GM10266 (cell line): ENCODE measurements at regions not wholly inside any gene's neighbourhood (a gene's known extent, or its start where the extent isn't known, plus 50 kb on each side); places are given as distances from the start of the nearest gene placed in this dataset.
"Not testable (repeated sequence)": the region's sequence is repeated elsewhere in the genome, so short reads cannot be mapped to it uniquely, and the experiment has no call there.

ENCODE experiments used
- DNase-seq: peaks from one replicate; pipeline ENCODE4 v3.0.0; 2012; ENCODE audit errors: extremely low spot score
- TF ChIP-seq, protein P1 (sequence below): IDR thresholded peaks from 2 replicates; pipeline ENCODE4 v1.5.1; 2012; ENCODE audit warnings: mild to moderate bottlenecking, low read depth; ENCODE audit not compliant: control insufficient read depth, insufficient read depth; ENCODE audit errors: missing control alignments

DNA sequence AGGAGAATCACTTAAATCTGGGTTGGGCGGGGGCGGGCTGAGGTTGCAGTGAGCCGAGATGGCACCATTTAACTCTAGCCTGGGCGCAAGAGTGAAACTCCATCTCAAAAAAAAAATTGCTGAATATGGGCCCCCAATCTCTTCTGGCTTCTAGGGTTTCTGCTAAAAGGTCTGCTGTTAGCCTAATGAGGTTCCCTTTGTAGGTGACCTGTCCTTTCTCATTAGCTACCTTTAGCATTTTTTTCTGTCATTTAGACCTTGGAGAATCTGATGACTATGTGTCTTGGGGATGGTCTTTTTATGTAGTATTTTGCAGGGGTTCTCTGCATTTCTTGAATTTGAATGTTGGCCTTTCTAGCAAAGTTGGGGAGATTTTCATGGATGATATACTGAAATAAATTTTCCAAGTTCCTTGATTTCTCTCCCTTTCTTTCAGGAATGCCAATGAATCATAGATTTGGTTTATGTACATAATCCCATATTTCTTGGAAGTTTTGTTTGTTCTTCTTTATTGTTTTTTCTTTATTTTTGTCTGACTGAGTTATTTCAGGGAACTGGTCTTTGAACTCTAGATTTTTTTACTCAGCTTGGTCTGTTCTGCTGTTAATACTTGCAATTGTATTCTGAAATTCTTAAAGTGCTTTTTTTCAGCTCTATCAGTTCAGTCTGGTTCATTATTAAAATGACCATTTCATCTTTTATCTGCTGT is 181.5 kb downstream of the TTC6 start:
- TF ChIP-seq, protein P1, sequence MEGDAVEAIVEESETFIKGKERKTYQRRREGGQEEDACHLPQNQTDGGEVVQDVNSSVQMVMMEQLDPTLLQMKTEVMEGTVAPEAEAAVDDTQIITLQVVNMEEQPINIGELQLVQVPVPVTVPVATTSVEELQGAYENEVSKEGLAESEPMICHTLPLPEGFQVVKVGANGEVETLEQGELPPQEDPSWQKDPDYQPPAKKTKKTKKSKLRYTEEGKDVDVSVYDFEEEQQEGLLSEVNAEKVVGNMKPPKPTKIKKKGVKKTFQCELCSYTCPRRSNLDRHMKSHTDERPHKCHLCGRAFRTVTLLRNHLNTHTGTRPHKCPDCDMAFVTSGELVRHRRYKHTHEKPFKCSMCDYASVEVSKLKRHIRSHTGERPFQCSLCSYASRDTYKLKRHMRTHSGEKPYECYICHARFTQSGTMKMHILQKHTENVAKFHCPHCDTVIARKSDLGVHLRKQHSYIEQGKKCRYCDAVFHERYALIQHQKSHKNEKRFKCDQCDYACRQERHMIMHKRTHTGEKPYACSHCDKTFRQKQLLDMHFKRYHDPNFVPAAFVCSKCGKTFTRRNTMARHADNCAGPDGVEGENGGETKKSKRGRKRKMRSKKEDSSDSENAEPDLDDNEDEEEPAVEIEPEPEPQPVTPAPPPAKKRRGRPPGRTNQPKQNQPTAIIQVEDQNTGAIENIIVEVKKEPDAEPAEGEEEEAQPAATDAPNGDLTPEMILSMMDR: no peak
- DNase-seq: no peak

DNA sequence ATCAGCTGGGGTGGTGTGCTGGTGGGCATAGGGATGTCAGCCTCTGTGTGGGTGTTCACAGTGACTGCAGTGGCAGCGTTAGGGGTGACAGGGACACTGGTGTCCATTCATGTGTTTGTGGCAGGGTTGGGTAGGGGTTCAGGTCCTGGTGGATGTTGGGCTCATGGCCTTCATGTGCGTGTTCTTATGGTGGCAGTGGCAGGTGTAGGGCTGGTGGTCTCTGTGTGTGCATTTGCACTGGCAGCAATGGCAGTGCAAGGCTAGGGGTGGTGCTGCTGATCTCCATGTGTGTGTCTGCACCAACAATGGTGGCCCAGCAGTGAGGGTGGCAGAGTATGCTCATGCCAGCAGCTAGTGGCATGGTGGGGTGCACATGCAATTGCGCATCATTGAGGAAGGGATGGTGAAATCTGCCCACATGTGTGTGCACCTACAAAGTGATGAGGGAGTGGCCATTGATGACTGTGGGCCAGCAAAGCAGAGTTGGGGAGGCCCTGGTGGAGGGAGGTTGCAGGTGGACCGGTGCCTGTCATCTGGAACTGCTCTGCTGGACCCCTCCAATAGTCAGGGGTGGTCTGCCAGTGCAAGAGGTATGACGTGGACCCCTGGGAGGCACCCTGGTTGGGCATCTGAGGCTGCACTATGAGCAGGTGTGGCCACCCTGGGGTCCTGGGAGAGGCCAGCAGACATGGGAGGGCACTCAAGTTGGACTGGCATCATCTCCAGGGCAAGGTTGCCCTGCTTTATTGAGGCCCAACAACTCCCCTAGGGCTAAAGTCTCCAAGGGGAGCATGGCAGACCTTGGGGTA is 182.9 kb downstream of the TTC6 start:
- no peak for DNase-seq

DNA sequence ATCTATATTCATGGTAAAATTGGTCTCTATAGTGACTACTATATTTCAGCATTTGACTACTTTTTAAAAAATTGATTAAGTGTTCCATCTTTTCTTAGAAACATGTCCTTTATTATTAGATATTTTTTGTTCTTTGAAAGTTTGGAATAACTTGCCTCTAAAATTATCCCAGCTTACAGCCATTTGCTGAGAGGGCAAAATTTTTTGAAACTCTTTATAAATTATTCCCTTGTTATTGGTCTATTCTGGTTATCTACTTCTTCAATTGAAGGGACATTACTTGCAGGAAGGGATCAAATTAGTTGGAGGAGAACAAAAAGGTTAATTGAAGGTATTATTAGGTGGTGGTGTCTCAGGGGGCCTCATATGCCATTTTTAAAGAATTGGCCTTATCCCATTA is 184.1 kb downstream of the TTC6 start:
- no peak for DNase-seq
- TF ChIP-seq, protein P1: no peak

More for the DNA sequence above, 182.9 kb downstream of the TTC6 start:
- TF ChIP-seq, protein P1: no peak

DNA sequence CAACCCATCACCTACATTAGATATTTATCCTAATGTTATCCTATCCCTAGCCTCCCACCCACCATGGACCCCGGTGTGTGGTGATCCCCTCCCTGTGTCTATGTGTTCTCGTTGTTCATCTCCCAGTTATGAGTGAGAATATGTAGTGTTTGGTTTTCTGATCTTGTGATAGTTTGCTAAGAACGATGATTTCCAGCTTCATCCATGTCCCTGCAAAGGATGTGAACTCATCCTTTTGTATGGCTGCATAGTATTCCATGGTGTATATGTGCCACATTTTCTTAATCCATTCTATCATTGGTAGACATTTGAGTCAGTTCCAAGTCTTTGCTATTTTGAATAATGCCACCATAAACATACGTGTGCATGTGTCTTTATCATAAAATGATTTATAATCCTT is 185.3 kb downstream of the TTC6 start:
- not testable (repeated sequence) for DNase-seq

DNA sequence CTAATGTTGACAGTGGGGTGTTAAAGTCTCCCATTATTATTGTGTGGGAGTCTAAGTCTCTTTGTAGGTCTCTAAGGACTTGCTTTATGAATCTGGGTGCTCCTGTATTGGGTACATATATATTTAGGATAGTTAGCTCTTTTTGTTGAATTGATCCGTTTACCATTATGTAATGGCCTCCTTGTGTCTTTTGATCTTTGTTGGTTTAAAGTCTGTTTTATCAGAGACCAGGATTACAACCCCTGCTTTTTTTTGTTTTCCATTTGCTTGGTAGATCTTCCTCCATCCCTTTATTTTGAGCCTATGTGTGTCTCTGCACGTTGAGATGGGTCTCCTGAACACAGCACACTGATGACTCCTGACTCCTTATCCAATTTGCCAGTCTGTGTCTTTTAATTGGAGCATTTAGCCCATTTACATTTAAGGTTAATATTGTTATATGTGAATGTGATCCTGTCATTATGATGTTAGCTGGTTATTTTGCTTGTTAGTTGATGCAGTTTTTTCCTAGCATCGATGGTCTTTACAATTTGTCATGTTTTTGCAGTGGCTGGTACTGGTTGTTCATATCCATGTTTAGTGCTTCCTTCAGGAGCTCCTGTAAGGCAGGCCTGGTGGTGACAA is 188.9 kb downstream of the TTC6 start:
- DNase-seq: not testable (repeated sequence)

DNA sequence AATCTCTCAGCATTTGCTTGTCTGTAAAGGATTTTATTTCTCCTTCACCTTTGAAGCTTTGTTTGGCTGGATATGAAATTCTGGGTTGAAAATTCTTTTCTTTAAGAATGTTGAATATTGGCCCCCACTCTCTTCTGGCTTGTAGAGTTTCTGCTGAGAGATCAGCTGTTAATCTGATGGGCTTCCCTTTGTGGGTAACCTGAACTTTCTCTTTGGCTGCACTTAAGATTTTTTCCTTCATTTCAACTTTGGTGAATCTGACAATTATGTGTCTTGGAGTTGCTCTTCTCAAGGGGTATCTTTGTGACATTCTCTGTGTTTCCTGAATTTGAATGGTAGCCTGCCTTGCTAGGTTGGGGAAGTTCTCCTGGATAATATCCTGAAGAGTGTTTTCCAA is 189.4 kb downstream of the TTC6 start:
- not testable (repeated sequence) for DNase-seq

DNA sequence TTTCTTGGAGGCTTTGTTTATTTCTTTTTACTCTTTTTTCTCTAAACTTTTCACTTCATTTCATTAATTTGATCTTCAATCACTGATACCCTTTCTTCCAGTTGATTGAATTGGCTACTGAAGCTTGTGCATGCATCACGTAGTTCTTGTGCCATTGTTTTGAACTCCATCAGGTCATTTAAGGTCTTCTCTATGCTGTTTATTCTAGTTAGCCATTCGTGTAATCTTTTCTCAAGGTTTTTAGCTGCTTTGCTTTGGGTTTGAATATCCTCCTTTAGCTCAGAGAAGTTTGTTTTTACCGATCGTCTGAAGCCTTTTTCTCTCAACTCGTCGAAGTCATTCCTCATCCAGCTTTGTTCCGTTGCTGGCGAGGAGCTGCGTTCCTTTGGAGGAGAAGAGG is 189.9 kb downstream of the TTC6 start:
- DNase-seq: not testable (repeated sequence)

DNA sequence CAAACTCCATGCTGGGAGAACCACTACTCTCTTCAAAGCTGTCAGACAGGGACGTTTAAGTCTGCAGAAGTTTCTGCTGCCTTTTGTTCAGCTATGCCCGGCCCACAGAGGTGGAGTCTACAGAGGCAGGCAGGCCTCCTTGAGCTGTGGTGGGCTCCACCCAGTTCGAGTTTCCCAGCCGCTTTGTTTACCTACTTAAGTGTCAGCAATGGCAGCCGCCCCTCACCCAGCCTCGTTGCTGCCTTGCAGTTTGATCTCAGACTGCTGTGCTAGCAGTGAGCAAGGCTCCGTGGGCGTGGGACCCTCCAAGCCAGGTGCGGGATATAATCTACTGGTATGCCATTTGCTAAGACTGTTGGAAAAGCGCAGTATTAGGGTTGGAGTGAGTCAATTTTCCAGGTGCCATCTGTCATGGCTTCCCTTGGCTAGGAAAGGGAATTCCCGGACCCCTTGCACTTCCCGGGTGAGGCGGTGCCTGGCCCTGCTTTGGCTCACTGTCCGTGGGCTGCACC is 190.7 kb downstream of the TTC6 start:
- not testable (repeated sequence) for DNase-seq

DNA sequence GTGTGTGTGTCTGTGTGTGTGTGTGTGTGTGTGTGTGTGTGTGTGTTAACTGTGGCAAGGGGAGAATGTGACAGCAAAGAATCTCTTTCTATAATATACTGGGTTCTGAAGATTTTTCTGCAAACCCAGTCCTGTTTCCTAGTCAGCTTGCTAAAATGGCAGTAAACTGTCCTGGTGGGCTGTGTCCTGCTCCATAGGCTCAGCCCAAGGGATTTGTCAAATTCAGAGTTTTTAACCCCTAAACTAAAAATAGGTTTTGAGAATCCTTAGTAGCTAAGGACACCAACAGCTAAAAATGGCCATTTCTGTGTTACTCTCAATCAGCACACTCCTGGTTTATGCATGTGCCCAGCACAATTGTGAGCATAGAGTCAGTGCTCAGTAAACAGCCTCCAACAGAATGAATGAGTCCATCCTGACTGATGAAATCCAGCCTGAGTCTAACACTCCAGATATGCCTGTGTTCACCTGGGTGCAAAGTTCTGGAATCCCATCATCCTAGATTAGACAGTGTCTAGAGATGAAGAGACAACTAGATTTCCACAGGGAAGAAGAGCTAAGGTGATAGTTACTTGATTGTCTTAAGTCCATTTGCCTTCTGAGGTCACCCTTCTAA is 192.6 kb downstream of the TTC6 start:
- no peak for DNase-seq
- TF ChIP-seq, protein P1: no peak
